Rectal smooth muscle tissue (tissue), 1 donor: ENCODE measurements at regions not wholly inside any gene's neighbourhood (a gene's known extent, or its start where the extent isn't known, plus 50 kb on each side); places are given as distances from the start of the nearest gene placed in this dataset.

Experiments
- H3K27ac ChIP-seq: one replicate; pipeline ENCODE4 v1.7.0; 2013; ENCODE audit warnings: low read depth, low read length, inconsistent platforms
- H3K27me3 ChIP-seq: one replicate; pipeline ENCODE4 v1.7.0; 2013; ENCODE audit warnings: low read length; ENCODE audit not compliant: control insufficient read depth, insufficient read depth
- H3K36me3 ChIP-seq: one replicate; pipeline ENCODE4 v1.7.0; 2013; ENCODE audit warnings: low read length; ENCODE audit not compliant: control insufficient read depth, insufficient read depth
- H3K4me1 ChIP-seq: one replicate; pipeline ENCODE4 v1.7.0; 2013; ENCODE audit warnings: low read length; ENCODE audit not compliant: control insufficient read depth, insufficient read depth
- H3K4me3 ChIP-seq: one replicate; pipeline ENCODE4 v1.7.0; 2013; ENCODE audit warnings: low read length
- H3K9ac ChIP-seq: one replicate; pipeline ENCODE4 v1.7.0; 2013; ENCODE audit warnings: low read length

DNA sequence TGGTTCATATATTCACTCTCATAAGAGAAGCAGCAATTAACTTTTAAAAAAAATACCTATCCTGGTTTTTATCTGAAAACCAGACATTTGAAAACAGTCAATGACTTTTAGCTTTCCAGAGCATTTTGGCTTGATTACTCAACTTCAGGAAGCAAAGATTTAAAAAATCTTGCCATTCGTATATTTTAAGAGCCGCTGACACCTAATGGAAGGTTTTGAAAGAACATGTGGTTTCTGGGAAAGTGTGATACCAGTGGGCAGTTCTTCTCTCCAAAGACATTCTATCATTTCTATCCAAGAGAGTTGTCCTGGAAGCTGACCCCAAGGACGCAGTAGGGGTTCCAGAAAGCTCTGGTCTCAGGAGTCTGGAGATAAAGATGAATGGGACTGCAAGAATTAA lies 234.7 kb downstream of the TTC32 start:
- Histone ChIP-seq H3K36me3 (no peaks in the 10 kb centered on the region), H3K9ac (no peak overlapping the region), H3K27me3 (no peaks in the 10 kb centered on the region), H3K27ac (no peak overlapping the region), H3K4me1 (peaks cover 12% of the 10 kb centered on the region), H3K4me3 (no peak overlapping the region)

- Histone ChIP-seq H3K27me3 (no peaks in the 10 kb centered on the region), H3K27ac (no peak overlapping the region), H3K4me1 (no peaks in the 10 kb centered on the region), H3K36me3 (no peaks in the 10 kb centered on the region), H3K4me3 (no peak overlapping the region), H3K9ac (no peak overlapping the region)
Observed at GRCh38 chr2:19664646-19665045, 237.1 kb downstream of the TTC32 start.

GRCh38 chr2:19659024-19659792 lies 242.6 kb downstream of the TTC32 start:
- H3K27ac ChIP-seq, result no peak overlapping the region
- no peaks in the 10 kb centered on the region for H3K27me3 ChIP-seq
- H3K9ac ChIP-seq, result no peak overlapping the region
- H3K36me3 ChIP-seq, result no peaks in the 10 kb centered on the region
- no peak overlapping the region for H3K4me3 ChIP-seq
- H3K4me1 ChIP-seq, result no peaks in the 10 kb centered on the region

GRCh38 chr2:19656011-19656410 lies 245.8 kb downstream of the TTC32 start:
- H3K27ac ChIP-seq, result no peak overlapping the region
- no peak overlapping the region for H3K9ac ChIP-seq
- no peaks in the 10 kb centered on the region for H3K4me1 ChIP-seq
- H3K36me3 ChIP-seq, result no peaks in the 10 kb centered on the region
- H3K4me3 ChIP-seq, result no peak overlapping the region
- no peaks in the 10 kb centered on the region for H3K27me3 ChIP-seq

GRCh38 chr2:19654310-19655090 lies 247.3 kb downstream of the TTC32 start:
- no peaks in the 10 kb centered on the region for H3K27me3 ChIP-seq
- no peaks in the 10 kb centered on the region for H3K36me3 ChIP-seq
- no peak overlapping the region for H3K27ac ChIP-seq
- no peak overlapping the region for H3K9ac ChIP-seq
- H3K4me3 ChIP-seq, result no peak overlapping the region
- H3K4me1 ChIP-seq, result no peaks in the 10 kb centered on the region

DNA sequence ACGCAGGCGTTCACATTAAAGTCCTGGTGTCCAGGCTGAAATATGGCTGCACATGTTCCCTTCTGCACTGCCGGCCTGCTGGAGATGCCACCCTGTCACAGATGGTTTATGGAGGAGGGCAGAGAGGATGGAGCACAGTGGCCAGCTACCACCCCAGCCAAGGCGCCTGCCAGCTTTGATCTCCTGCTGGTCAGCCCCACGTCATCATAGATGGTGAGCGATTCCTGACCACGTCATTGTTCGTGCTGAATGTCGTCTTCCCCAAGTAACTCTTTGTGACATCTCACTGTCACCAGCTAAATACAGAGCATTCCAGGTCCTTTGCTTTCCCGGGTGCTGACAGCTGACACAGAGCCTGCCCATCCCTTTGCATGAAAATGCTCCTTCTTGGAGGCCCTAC lies 248.3 kb downstream of the TTC32 start:
- Histone ChIP-seq H3K27me3 (no peaks in the 10 kb centered on the region), H3K27ac (no peak overlapping the region), H3K9ac (no peak overlapping the region), H3K4me1 (no peaks in the 10 kb centered on the region), H3K4me3 (no peak overlapping the region), H3K36me3 (no peaks in the 10 kb centered on the region)

- Histone ChIP-seq H3K9ac (no peak overlapping the region), H3K4me3 (no peak overlapping the region), H3K27me3 (no peaks in the 10 kb centered on the region), H3K36me3 (no peaks in the 10 kb centered on the region), H3K27ac (no peak overlapping the region), H3K4me1 (no peaks in the 10 kb centered on the region)
Observed at GRCh38 chr2:19652811-19653210, 249.0 kb downstream of the TTC32 start.

DNA sequence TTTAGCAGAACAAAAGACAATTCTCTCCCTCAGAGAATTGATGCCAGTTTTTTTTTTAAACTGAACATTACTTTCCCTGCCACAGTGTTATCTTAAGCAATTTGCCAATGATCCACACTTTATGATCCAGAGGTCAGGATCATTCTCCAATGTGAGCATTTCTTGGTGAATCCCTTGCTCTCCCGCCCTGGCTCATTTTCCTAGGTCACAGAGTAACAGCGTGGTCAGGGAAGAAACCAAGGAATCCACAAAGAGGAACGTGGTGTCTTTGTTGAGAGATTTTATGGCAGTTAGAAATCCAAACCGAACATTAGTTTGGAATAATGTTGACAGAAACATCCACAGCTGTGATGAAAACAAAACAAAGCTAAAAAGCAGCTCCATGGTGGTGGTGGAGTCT lies 250.3 kb downstream of the TTC32 start:
- H3K9ac ChIP-seq, result no peak overlapping the region
- H3K27ac ChIP-seq, result no peak overlapping the region

GRCh38 chr2:19649785-19650380 lies 251.9 kb downstream of the TTC32 start:
- no peaks in the 10 kb centered on the region for H3K36me3 ChIP-seq
- no peaks in the 10 kb centered on the region for H3K27me3 ChIP-seq
- no peak overlapping the region for H3K4me3 ChIP-seq
- no peak overlapping the region for H3K27ac ChIP-seq
- H3K9ac ChIP-seq, result no peak overlapping the region
- no peaks in the 10 kb centered on the region for H3K4me1 ChIP-seq

More for the DNA sequence above, 250.3 kb downstream of the TTC32 start:
- H3K4me1 ChIP-seq, result no peaks in the 10 kb centered on the region
- no peaks in the 10 kb centered on the region for H3K27me3 ChIP-seq
- H3K4me3 ChIP-seq, result no peak overlapping the region
- H3K36me3 ChIP-seq, result no peaks in the 10 kb centered on the region

- Histone ChIP-seq H3K36me3 (no peaks in the 10 kb centered on the region), H3K4me1 (no peaks in the 10 kb centered on the region), H3K4me3 (no peak overlapping the region), H3K27me3 (no peaks in the 10 kb centered on the region), H3K27ac (no peak overlapping the region), H3K9ac (no peak overlapping the region)
Observed at GRCh38 chr2:19649142-19649541, 252.6 kb downstream of the TTC32 start.

DNA sequence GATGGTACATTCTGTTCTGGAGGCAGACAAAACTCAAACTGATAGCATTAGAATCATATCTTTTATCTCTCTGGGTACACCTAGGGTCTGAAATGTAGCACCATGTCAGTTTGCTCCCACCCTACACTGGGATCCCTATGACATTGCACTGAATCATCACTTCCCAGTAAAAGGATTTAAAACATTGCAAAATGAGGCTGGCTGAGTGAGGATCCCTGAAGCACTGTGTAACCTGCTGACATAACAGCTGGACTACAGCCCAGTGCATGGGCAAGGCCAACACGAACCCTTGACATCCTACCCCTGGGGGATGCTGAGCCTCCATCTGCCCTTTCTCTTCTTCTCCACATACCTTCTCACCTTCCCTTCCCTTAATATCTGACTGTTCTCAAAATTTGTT lies 253.2 kb downstream of the TTC32 start:
- H3K4me3 ChIP-seq, result no peak overlapping the region
- no peaks in the 10 kb centered on the region for H3K4me1 ChIP-seq
- no peaks in the 10 kb centered on the region for H3K27me3 ChIP-seq
- H3K9ac ChIP-seq, result no peak overlapping the region
- no peaks in the 10 kb centered on the region for H3K36me3 ChIP-seq
- no peak overlapping the region for H3K27ac ChIP-seq

DNA sequence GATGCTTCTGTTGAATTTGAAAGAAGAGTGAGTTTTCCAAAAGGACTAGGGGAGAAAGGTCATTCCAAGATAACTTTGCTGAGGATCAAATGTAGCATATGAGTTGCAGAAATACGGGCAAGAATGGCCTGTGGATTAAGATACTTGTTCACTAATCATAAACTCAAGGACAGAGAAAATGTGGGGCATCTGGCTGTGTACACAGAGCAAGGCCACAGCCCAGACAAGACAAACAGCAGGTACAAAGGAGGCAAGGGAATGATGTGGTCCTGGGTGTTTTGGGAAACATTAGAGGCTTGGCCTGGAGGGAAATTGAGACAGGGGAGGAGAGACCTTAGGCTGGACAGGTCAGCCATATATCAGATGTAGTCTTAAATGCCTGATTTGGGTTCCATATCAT lies 254.8 kb downstream of the TTC32 start:
- H3K27me3 ChIP-seq, result no peaks in the 10 kb centered on the region
- H3K9ac ChIP-seq, result no peak overlapping the region
- H3K4me1 ChIP-seq, result no peaks in the 10 kb centered on the region
- no peak overlapping the region for H3K4me3 ChIP-seq
- H3K27ac ChIP-seq, result no peak overlapping the region
- no peaks in the 10 kb centered on the region for H3K36me3 ChIP-seq
